PFSK-1 (cell line): ENCODE measurements at regions not wholly inside any gene's neighbourhood (a gene's known extent, or its start where the extent isn't known, plus 50 kb on each side); places are given as distances from the start of the nearest gene placed in this dataset.

ENCODE experiments used
- FOXP2 ChIP-seq: optimal IDR thresholded peaks from 2 replicates; pipeline ENCODE3; 2011; ENCODE audit warnings: borderline replicate concordance, control low read depth, inconsistent platforms; ENCODE audit not compliant: insufficient read depth; ENCODE audit errors: extremely low read length, extremely low read depth
- POLR2AphosphoS5 ChIP-seq: IDR thresholded peaks from 2 replicates; pipeline ENCODE4 v1.6.1; 2012; ENCODE audit warnings: low read depth, mild to moderate bottlenecking, control low read depth, low read length, moderate library complexity
- REST ChIP-seq, 2 experiments: IDR thresholded peaks; 2 replicates each; pipeline versions ENCODE4 v1.6.1 to v1.8.0; 2011 to 2012; ENCODE audit warnings: low read depth in 2 of 2, low read length in 2 of 2, control low read depth in 1 of 2, inconsistent platforms in 1 of 2, mild to moderate bottlenecking in 1 of 2, moderate library complexity in 1 of 2; ENCODE audit not compliant: insufficient read depth in 1 of 2
- SIN3A ChIP-seq: IDR thresholded peaks from 2 replicates; pipeline ENCODE4 v1.6.1; 2012; ENCODE audit warnings: mild to moderate bottlenecking, low read length, moderate library complexity, borderline replicate concordance; ENCODE audit not compliant: insufficient read depth
- TAF1 ChIP-seq: IDR thresholded peaks from 2 replicates; pipeline ENCODE4 v1.6.1; 2012; ENCODE audit warnings: low read length, control low read depth, borderline replicate concordance; ENCODE audit not compliant: insufficient read depth

GRCh38 chrX:40179283-40179682 lies 81.5 kb upstream of the BCOR start:
- no peak for TF ChIP-seq POLR2AphosphoS5
- TF ChIP-seq FOXP2, result no peak
- TF ChIP-seq REST (IDR thresholded peaks at IDR 0.05; ENCODE audit: insufficient read depth in 1 of 2, low read depth in 2 of 2, low read length in 2 of 2), result no peak
- TF ChIP-seq SIN3A, result no peak
- TF ChIP-seq TAF1, result no peak

GRCh38 chrX:40177942-40178715 lies 80.4 kb upstream of the BCOR start:
- TF ChIP-seq POLR2AphosphoS5 (no peak), TAF1 (no peak), REST (IDR thresholded peaks at IDR 0.05; ENCODE audit: insufficient read depth in 1 of 2, low read depth in 2 of 2, low read length in 2 of 2) (no peak), FOXP2 (no peak), SIN3A (no peak)

GRCh38 chrX:40177489-40177888 lies 79.7 kb upstream of the BCOR start:
- TF ChIP-seq TAF1, result no peak
- no peak for TF ChIP-seq REST (IDR thresholded peaks at IDR 0.05; ENCODE audit: insufficient read depth in 1 of 2, low read depth in 2 of 2, low read length in 2 of 2)
- TF ChIP-seq FOXP2, result no peak
- TF ChIP-seq SIN3A, result no peak
- TF ChIP-seq POLR2AphosphoS5, result no peak

- TF ChIP-seq POLR2AphosphoS5 (no peak), REST (IDR thresholded peaks at IDR 0.05; ENCODE audit: insufficient read depth in 1 of 2, low read depth in 2 of 2, low read length in 2 of 2) (no peak), SIN3A (no peak), TAF1 (no peak), FOXP2 (no peak)
Observed at GRCh38 chrX:40177117-40177430, 79.3 kb upstream of the BCOR start.
